ENCODE measurements at regions not wholly inside any gene's neighbourhood (a gene's known extent, or its start where the extent isn't known, plus 50 kb on each side); places are given as distances from the start of the nearest gene placed in this dataset.
A peak's percentile ranks its signal among the peaks of the same experiment; 100 is the strongest.

GRCh38 chr14:61641914-61642613 lies 53.2 kb upstream of the HIF1A start:
- TF ChIP-seq, protein P1, sequence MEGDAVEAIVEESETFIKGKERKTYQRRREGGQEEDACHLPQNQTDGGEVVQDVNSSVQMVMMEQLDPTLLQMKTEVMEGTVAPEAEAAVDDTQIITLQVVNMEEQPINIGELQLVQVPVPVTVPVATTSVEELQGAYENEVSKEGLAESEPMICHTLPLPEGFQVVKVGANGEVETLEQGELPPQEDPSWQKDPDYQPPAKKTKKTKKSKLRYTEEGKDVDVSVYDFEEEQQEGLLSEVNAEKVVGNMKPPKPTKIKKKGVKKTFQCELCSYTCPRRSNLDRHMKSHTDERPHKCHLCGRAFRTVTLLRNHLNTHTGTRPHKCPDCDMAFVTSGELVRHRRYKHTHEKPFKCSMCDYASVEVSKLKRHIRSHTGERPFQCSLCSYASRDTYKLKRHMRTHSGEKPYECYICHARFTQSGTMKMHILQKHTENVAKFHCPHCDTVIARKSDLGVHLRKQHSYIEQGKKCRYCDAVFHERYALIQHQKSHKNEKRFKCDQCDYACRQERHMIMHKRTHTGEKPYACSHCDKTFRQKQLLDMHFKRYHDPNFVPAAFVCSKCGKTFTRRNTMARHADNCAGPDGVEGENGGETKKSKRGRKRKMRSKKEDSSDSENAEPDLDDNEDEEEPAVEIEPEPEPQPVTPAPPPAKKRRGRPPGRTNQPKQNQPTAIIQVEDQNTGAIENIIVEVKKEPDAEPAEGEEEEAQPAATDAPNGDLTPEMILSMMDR (conservative IDR thresholded peaks at IDR 0.05; ENCODE audit: low read depth) = no peak
- H3K27ac ChIP-seq = peak overlapping the region; percentile 65
- POLR2A ChIA-PET (ENCODE audit: low non-redundant PET) = no interaction called here
- CTCF ChIA-PET = no interaction called here
- DNase-seq (ENCODE audit: low spot score) = no peak

- no peak for DNase-seq (ENCODE audit: low spot score)
- peak overlapping the region; percentile 65 for H3K27ac ChIP-seq
- CTCF ChIA-PET = no interaction called here
- TF ChIP-seq, protein P1 (conservative IDR thresholded peaks at IDR 0.05; ENCODE audit: low read depth) = no peak
- POLR2A ChIA-PET (ENCODE audit: low non-redundant PET) = no interaction called here
Observed at GRCh38 chr14:61642614-61642982, 52.7 kb upstream of the HIF1A start.

DNA sequence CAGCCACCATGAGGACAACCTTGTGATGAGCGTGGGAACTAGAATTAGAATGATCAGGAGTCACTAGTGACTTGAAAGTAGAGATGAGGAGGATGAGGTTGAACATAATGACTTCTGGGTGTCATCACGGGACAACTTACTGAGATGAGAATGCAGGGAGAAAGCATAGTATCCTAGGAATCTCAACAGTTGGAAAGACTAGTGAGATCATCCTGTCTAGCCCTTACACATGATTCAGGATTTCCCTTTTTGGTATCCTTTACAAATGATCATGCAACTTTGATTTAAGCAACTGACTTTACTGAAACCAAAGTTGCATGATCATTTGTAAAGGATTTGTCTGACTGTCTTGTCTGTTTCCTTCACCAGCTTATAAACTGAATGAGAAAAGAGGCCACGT lies 51.8 kb upstream of the HIF1A start:
- no peak overlapping the region for H3K27ac ChIP-seq
- DNase-seq (ENCODE audit: low spot score) = no peak
- ChIA-PET CTCF (no interaction called here), POLR2A (ENCODE audit: low non-redundant PET) (no interaction called here)
- TF ChIP-seq, protein P1 (conservative IDR thresholded peaks at IDR 0.05; ENCODE audit: low read depth) = no peak

- POLR2A ChIA-PET (ENCODE audit: low non-redundant PET) = no interaction called here
- no peak overlapping the region for H3K27ac ChIP-seq
- CTCF ChIA-PET = interaction anchor here (1.1 kb wide), 1 partner anchor 9 kb away, joined by 3 read pairs; no protein-coding TSS in a partner anchor
- TF ChIP-seq, protein P1 (conservative IDR thresholded peaks at IDR 0.05; ENCODE audit: low read depth) = no peak
- no peak for DNase-seq (ENCODE audit: low spot score)
Observed at GRCh38 chr14:61644175-61644574, 51.1 kb upstream of the HIF1A start.

- POLR2A ChIA-PET (ENCODE audit: low non-redundant PET) = no interaction called here
- TF ChIP-seq, protein P1 (conservative IDR thresholded peaks at IDR 0.05; ENCODE audit: low read depth) = no peak
- no peak for DNase-seq (ENCODE audit: low spot score)
- H3K27ac ChIP-seq = no peak overlapping the region
- CTCF ChIA-PET = interaction anchor here (1.1 kb wide), 1 partner anchor 8 kb away, joined by 3 read pairs; no protein-coding TSS in a partner anchor
Observed at GRCh38 chr14:61644834-61645233, 50.5 kb upstream of the HIF1A start.

- no peak overlapping the region for H3K27ac ChIP-seq
- DNase-seq (ENCODE audit: low spot score) = no peak
- CTCF ChIA-PET = interaction anchor here (1.1 kb wide), 1 partner anchor 8 kb away, joined by 3 read pairs; no protein-coding TSS in a partner anchor
Observed at GRCh38 chr14:61645247-61645646, 50.1 kb upstream of the HIF1A start.

More at GRCh38 chr14:61645247-61645646, 50.1 kb upstream of the HIF1A start:
- TF ChIP-seq, protein P1 (conservative IDR thresholded peaks at IDR 0.05; ENCODE audit: low read depth) = no peak
- POLR2A ChIA-PET (ENCODE audit: low non-redundant PET) = no interaction called here
